Epithelial cell of esophagus (primary cell): ENCODE measurements at regions not wholly inside any gene's neighbourhood (a gene's known extent, or its start where the extent isn't known, plus 50 kb on each side); places are given as distances from the start of the nearest gene placed in this dataset.
A peak's percentile ranks its signal among the peaks of the same experiment; 100 is the strongest.

Experiments used
- DNase-seq: peaks from one replicate; pipeline ENCODE4 v3.0.0; 2010; ENCODE audit warnings: low read depth
- H3K4me3 ChIP-seq: 2 replicates; pipeline ENCODE4 v1.5.1; 2011; ENCODE audit warnings: mild to moderate bottlenecking, low read length, control low read depth
- CTCF ChIP-seq: IDR thresholded peaks from 2 replicates; pipeline ENCODE4 v1.5.1; 2011; ENCODE audit warnings: low read depth, mild to moderate bottlenecking, low read length, control low read depth, inconsistent platforms; ENCODE audit not compliant: insufficient read depth; ENCODE audit errors: missing control alignments

- H3K4me3 ChIP-seq = no peak overlapping the region
- no peak for DNase-seq
- TF ChIP-seq CTCF = no peak
Observed at GRCh38 chr9:14442956-14443355, 129.0 kb upstream of the NFIB start.

GRCh38 chr9:14441976-14442651 is 128.2 kb upstream of the NFIB start:
- TF ChIP-seq CTCF = peak; percentile 10
- H3K4me3 ChIP-seq = no peak overlapping the region
- DNase-seq = peak; percentile 18

- DNase-seq = no peak
- no peak for TF ChIP-seq CTCF
- H3K4me3 ChIP-seq = no peak overlapping the region
Observed at GRCh38 chr9:14441115-14441514, 127.2 kb upstream of the NFIB start.

- no peak overlapping the region for H3K4me3 ChIP-seq
- TF ChIP-seq CTCF = no peak
- no peak for DNase-seq
Observed at GRCh38 chr9:14440062-14440461, 126.1 kb upstream of the NFIB start.

GRCh38 chr9:14439555-14439954 is 125.6 kb upstream of the NFIB start:
- H3K4me3 ChIP-seq = no peak overlapping the region
- DNase-seq = no peak
- no peak for TF ChIP-seq CTCF

GRCh38 chr9:14438232-14439021 is 124.5 kb upstream of the NFIB start:
- H3K4me3 ChIP-seq = no peak overlapping the region
- TF ChIP-seq CTCF = no peak
- DNase-seq = no peak
